Neuronal stem cell (in vitro differentiated cells): ENCODE measurements at regions not wholly inside any gene's neighbourhood (a gene's known extent, or its start where the extent isn't known, plus 50 kb on each side); places are given as distances from the start of the nearest gene placed in this dataset.

Source experiments
- DNase-seq: peaks from one replicate; pipeline ENCODE4 v3.0.0-alpha.2; 2013; ENCODE audit warnings: low spot score
- H2AFZ ChIP-seq: one replicate; pipeline ENCODE4 v1.6.1; 2013; ENCODE audit warnings: mild to moderate bottlenecking, low read length, inconsistent platforms
- H2AK5ac ChIP-seq: 2 replicates; pipeline ENCODE4 v1.6.1; 2013; ENCODE audit warnings: low read depth, mild to moderate bottlenecking, inconsistent platforms, low read length, moderate library complexity, mixed read lengths
- H2BK120ac ChIP-seq: 2 replicates; pipeline ENCODE4 v1.6.1; 2013; ENCODE audit warnings: low read depth, mild to moderate bottlenecking, inconsistent platforms, low read length, moderate library complexity, mixed read lengths
- H2BK12ac ChIP-seq: one replicate; pipeline ENCODE4 v1.6.1; 2013; ENCODE audit warnings: low read length, inconsistent platforms
- H2BK15ac ChIP-seq: 2 replicates; pipeline ENCODE4 v1.6.1; 2013; ENCODE audit warnings: mild to moderate bottlenecking, low read length, inconsistent platforms, mixed read lengths
- H2BK5ac ChIP-seq: one replicate; pipeline ENCODE4 v1.6.1; 2013; ENCODE audit warnings: inconsistent platforms, mild to moderate bottlenecking, low read length, moderate library complexity
- H3K14ac ChIP-seq: one replicate; pipeline ENCODE4 v1.6.1; 2013; ENCODE audit warnings: low read length, inconsistent platforms
- H3K18ac ChIP-seq: 2 replicates; pipeline ENCODE4 v1.6.1; 2013; ENCODE audit warnings: low read length, inconsistent platforms
- H3K23ac ChIP-seq: 2 replicates; pipeline ENCODE4 v1.6.1; 2013; ENCODE audit warnings: low read depth, mild to moderate bottlenecking, mixed read lengths, low read length, inconsistent platforms; ENCODE audit not compliant: poor library complexity
- H3K27ac ChIP-seq: replicated peaks from 3 replicates; pipeline ENCODE4 v1.5.1; 2013; ENCODE audit warnings: low read length, inconsistent platforms
- H3K27me3 ChIP-seq, 3 experiments: 2 replicates each; pipeline ENCODE4 v1.6.1; 2013; ENCODE audit warnings: low read length in 3 of 3, mild to moderate bottlenecking in 2 of 3, inconsistent platforms in 1 of 3, low read depth in 1 of 3, mixed read lengths in 1 of 3, moderate library complexity in 1 of 3; ENCODE audit not compliant: control insufficient read depth in 3 of 3, insufficient read depth in 3 of 3
- H3K36me3 ChIP-seq, 2 donors: replicated peaks in 1 of 2; 2 replicates each; pipeline ENCODE4 v1.6.1; 2013; ENCODE audit warnings: low read length in 2 of 2; ENCODE audit not compliant: control insufficient read depth in 2 of 2, insufficient read depth in 2 of 2
- H3K4ac ChIP-seq: 2 replicates; pipeline ENCODE4 v1.6.1; 2013; ENCODE audit warnings: inconsistent platforms, mild to moderate bottlenecking, low read length, moderate library complexity
- H3K4me1 ChIP-seq, 2 donors: 1 replicate in 1 of 2; 2 replicates in 1 of 2; pipeline ENCODE4 v1.6.1; 2013; ENCODE audit warnings: low read length in 2 of 2, low read depth in 1 of 2; ENCODE audit not compliant: control insufficient read depth in 2 of 2, insufficient read depth in 1 of 2
- H3K4me2 ChIP-seq: one replicate; pipeline ENCODE4 v1.6.1; 2013; ENCODE audit warnings: mild to moderate bottlenecking, low read length, inconsistent platforms; ENCODE audit not compliant: insufficient read depth, poor library complexity, severe bottlenecking
- H3K4me3 ChIP-seq, 2 donors: 2 replicates each; pipeline ENCODE4 v1.5.1; 2013; ENCODE audit warnings: low read length in 2 of 2, mild to moderate bottlenecking in 2 of 2, inconsistent platforms in 1 of 2, moderate library complexity in 1 of 2
- H3K79me1 ChIP-seq: one replicate; pipeline ENCODE4 v1.6.1; 2013; ENCODE audit warnings: low read depth, mild to moderate bottlenecking, inconsistent platforms, low read length, moderate library complexity
- H3K9ac ChIP-seq: one replicate; pipeline ENCODE4 v1.6.1; 2013; ENCODE audit warnings: mild to moderate bottlenecking, low read depth, low read length, inconsistent platforms; ENCODE audit not compliant: poor library complexity
- H3K9me3 ChIP-seq, 2 donors: replicated peaks in 1 of 2; 2 replicates each; pipeline versions ENCODE3 to v1.6.1; 2013; ENCODE audit warnings: low read length in 2 of 2, mild to moderate bottlenecking in 2 of 2, inconsistent platforms in 1 of 2, low read depth in 1 of 2, mixed read lengths in 1 of 2, moderate library complexity in 1 of 2; ENCODE audit not compliant: control insufficient read depth in 2 of 2, insufficient read depth in 1 of 2
- H4K8ac ChIP-seq: one replicate; pipeline ENCODE4 v1.6.1; 2013; ENCODE audit warnings: low read depth, mild to moderate bottlenecking, inconsistent platforms, low read length, moderate library complexity
- H4K91ac ChIP-seq: one replicate; pipeline ENCODE4 v1.6.1; 2013; ENCODE audit warnings: low read length, low read depth, mild to moderate bottlenecking, inconsistent platforms; ENCODE audit not compliant: poor library complexity
- WGBS, 2 donors: extraction: QIAGEN DNeasy Blood & Tissue Kit; methylation state at CpG; one replicate each; pipeline ENCODE4 v1.1.7; 2013; ENCODE audit warnings: missing lambda C conversion rate in 2 of 2, mixed read lengths in 1 of 2; ENCODE audit not compliant: insufficient read length in 2 of 2, insufficient replicate concordance in 1 of 2; ENCODE audit errors: extremely low coverage in 2 of 2; 5-methylcytosine and 5-hydroxymethylcytosine counted together

DNA sequence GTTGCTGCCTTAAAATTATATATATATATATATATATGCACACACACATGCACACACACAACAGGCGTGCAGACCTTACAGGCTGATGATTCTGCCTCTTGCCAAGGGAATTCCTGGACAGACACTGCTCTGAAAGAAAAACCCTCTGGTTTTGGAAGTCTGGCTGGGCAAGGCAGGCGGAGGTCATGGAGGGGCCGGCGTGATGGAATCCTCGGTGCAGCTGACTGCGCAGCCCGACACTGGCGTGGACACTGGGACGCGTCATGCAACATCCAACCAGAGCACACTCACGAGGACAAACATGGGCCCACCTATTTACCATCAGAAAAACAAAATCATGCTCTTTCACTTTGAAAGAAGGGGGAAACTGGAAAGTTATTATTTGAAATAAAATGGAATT lies 235.3 kb downstream of the ZNF516 start:
- no peak overlapping the region for H3K18ac ChIP-seq
- no peak overlapping the region for H3K4ac ChIP-seq
- no CpG with 5 or more reads among the region's 11 CpGs for WGBS, 2 donors
- H3K27ac ChIP-seq = no peak overlapping the region
- H3K4me1 ChIP-seq = peaks cover 34 to 36% of the 10 kb centered on the region in 2 donors
- H3K4me3 ChIP-seq = no peak overlapping the region
- no peaks in the 10 kb centered on the region for H3K9me3 ChIP-seq
- H3K14ac ChIP-seq = peak overlapping the region; percentile 86
- H2BK12ac ChIP-seq = no peak overlapping the region
- H2AK5ac ChIP-seq = no peak overlapping the region
- H2BK15ac ChIP-seq = no peak overlapping the region
- no peaks in the 10 kb centered on the region for H3K36me3 ChIP-seq
- H3K9ac ChIP-seq = no peak overlapping the region
- no peaks in the 10 kb centered on the region for H3K79me1 ChIP-seq
- no peak overlapping the region for H2AFZ ChIP-seq
- no peaks in the 10 kb centered on the region for H3K27me3 ChIP-seq
- no peak overlapping the region for H4K8ac ChIP-seq
- H4K91ac ChIP-seq = no peak overlapping the region
- no peak overlapping the region for H2BK5ac ChIP-seq
- H2BK120ac ChIP-seq = no peak overlapping the region
- H3K4me2 ChIP-seq = no peak overlapping the region
- no peak for DNase-seq
- no peak overlapping the region for H3K23ac ChIP-seq

- WGBS, 2 donors = no CpG with 5 or more reads among the region's 10 CpGs
- Histone ChIP-seq H2BK5ac (no peak overlapping the region), H3K14ac (no peak overlapping the region), H3K27ac (no peak overlapping the region), H3K18ac (peak overlapping the region; percentile 29), H3K36me3 (no peaks in the 10 kb centered on the region), H3K4me2 (no peak overlapping the region), H2BK12ac (no peak overlapping the region), H3K9me3 (no peaks in the 10 kb centered on the region), H3K23ac (no peak overlapping the region), H3K27me3 (no peaks in the 10 kb centered on the region), H3K9ac (peak overlapping the region; percentile 17), H2BK15ac (no peak overlapping the region), H3K79me1 (no peaks in the 10 kb centered on the region), H4K91ac (no peak overlapping the region), H3K4me3 (no peak overlapping the region), H4K8ac (no peak overlapping the region), H2AK5ac (no peak overlapping the region), H2AFZ (peak overlapping the region; percentile 53), H3K4ac (no peak overlapping the region), H3K4me1 (peaks cover 28 to 33% of the 10 kb centered on the region in 2 donors), H2BK120ac (no peak overlapping the region)
- no peak for DNase-seq
These were observed 235.9 kb downstream of the ZNF516 start for GRCh38 chr18:76259096-76259495.

- no peak overlapping the region for H4K8ac ChIP-seq
- H2BK5ac ChIP-seq = no peak overlapping the region
- H2AFZ ChIP-seq = no peak overlapping the region
- no peaks in the 10 kb centered on the region for H3K36me3 ChIP-seq
- no peak overlapping the region for H2BK15ac ChIP-seq
- WGBS, 2 donors = no CpG with 5 or more reads among the region's 2 CpGs
- no peak overlapping the region for H3K4me3 ChIP-seq
- no peak overlapping the region for H3K9ac ChIP-seq
- no peak overlapping the region for H4K91ac ChIP-seq
- no peak overlapping the region for H3K4ac ChIP-seq
- H3K9me3 ChIP-seq = no peaks in the 10 kb centered on the region
- no peaks in the 10 kb centered on the region for H3K27me3 ChIP-seq
- no peak overlapping the region for H3K4me2 ChIP-seq
- H3K14ac ChIP-seq = no peak overlapping the region
- no peak overlapping the region for H2AK5ac ChIP-seq
- H3K18ac ChIP-seq = no peak overlapping the region
- no peak overlapping the region for H3K27ac ChIP-seq
- no peak overlapping the region for H2BK120ac ChIP-seq
- H3K23ac ChIP-seq = no peak overlapping the region
- no peaks in the 10 kb centered on the region for H3K79me1 ChIP-seq
- no peak overlapping the region for H2BK12ac ChIP-seq
- peaks cover 21 to 26% of the 10 kb centered on the region in 2 donors for H3K4me1 ChIP-seq
- DNase-seq = no peak
These were observed 236.8 kb downstream of the ZNF516 start for GRCh38 chr18:76258209-76258608.

GRCh38 chr18:76255070-76255683 lies 239.9 kb downstream of the ZNF516 start:
- H3K27ac ChIP-seq = no peak overlapping the region

More at GRCh38 chr18:76255070-76255683, 239.9 kb downstream of the ZNF516 start:
- no peaks in the 10 kb centered on the region for H3K27me3 ChIP-seq
- H3K4me2 ChIP-seq = no peak overlapping the region
- H2AK5ac ChIP-seq = no peak overlapping the region
- no peaks in the 10 kb centered on the region for H3K36me3 ChIP-seq
- H2BK120ac ChIP-seq = no peak overlapping the region
- no peak for DNase-seq
- no peak overlapping the region for H2BK12ac ChIP-seq
- H3K9ac ChIP-seq = no peak overlapping the region
- no peak overlapping the region for H4K91ac ChIP-seq
- H3K14ac ChIP-seq = no peak overlapping the region
- no peak overlapping the region for H3K4me3 ChIP-seq
- no peak overlapping the region for H2AFZ ChIP-seq
- H3K9me3 ChIP-seq = no peaks in the 10 kb centered on the region
- peaks cover 6% of the 10 kb centered on the region in 2 donors for H3K4me1 ChIP-seq
- H3K23ac ChIP-seq = no peak overlapping the region
- no CpG with 5 or more reads among the region's 23 CpGs for WGBS, 2 donors
- H2BK5ac ChIP-seq = no peak overlapping the region
- H4K8ac ChIP-seq = no peak overlapping the region
- H3K18ac ChIP-seq = no peak overlapping the region
- H3K79me1 ChIP-seq = no peaks in the 10 kb centered on the region
- H2BK15ac ChIP-seq = no peak overlapping the region
- no peak overlapping the region for H3K4ac ChIP-seq
